ENCODE measurements at regions not wholly inside any gene's neighbourhood (a gene's known extent, or its start where the extent isn't known, plus 50 kb on each side); places are given as distances from the start of the nearest gene placed in this dataset.

DNA sequence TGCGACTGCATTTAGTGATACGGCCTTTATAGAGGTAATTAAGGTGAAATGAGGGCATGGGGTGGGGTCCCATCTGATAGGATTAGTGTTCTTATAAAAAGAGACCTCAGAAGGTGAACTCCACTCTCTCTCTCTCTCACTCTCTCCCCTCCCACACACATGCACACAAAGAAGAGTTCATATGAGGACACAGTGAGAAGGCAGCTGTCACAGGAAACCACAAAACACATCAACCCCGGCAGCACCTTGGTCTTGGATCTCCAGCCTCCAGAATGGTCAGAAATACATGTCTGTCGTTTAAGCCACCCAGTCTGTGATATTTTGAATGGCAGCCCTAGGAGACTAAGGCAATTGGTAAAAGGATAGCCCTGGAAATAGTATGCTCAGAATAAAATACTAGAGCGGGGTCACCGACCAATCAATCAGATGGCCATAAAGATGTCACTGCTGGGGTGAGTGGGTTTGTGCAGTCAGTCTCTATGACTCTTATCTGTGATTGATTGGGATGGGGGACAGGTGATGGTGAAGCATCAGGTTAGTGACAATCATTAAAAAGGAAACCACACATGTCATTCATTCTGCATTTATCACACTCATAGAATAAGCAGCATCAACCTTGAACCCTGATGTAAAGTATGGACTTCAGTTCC lies 118.9 kb upstream of the POU3F3 start:
- no peak for DNase-seq

DNA sequence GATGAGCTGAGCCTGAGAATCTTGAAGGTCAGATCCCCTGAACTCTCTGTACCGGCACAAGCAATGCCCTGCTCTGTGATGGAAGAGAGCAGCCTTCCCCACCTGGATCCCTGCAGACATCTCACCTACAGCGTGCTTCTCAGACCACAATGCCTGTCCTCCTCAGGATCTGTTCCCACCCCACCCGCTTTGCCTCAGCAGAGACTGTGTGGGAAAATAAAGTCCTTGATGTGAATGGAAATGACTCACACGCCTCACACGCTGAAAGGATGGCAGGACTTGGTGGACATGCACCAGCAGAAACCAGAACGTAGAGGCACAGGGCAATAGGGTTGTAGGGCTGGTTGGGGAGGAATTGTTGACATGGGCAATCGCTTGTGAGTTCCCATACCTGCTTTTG lies 117.9 kb upstream of the POU3F3 start:
- DNase-seq: no peak

GRCh38 chr2:104741860-104742259 lies 112.1 kb upstream of the POU3F3 start:
- DNase-seq: no peak

DNA sequence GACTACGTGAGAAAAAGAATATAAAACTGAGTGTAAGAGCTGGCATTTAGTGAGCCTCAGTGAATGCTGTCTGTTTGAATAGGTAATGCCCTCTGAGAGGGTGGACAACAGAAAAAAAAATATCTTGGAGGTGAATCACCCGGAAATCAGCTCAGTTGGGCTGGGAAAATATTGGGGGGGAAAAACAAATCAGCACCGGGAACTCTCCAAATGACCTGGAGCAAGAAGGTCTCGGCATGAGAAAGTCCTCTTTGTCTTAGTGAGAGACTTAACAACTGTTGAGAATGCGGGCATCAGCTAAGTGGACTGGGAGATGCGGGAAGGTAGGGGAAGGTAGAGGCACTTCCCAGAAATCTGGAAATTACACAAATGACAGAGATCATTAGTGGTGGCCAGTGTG lies 109.4 kb upstream of the POU3F3 start:
- DNase-seq: no peak

GRCh38 chr2:104745846-104746245 lies 108.1 kb upstream of the POU3F3 start:
- DNase-seq: no peak

DNA sequence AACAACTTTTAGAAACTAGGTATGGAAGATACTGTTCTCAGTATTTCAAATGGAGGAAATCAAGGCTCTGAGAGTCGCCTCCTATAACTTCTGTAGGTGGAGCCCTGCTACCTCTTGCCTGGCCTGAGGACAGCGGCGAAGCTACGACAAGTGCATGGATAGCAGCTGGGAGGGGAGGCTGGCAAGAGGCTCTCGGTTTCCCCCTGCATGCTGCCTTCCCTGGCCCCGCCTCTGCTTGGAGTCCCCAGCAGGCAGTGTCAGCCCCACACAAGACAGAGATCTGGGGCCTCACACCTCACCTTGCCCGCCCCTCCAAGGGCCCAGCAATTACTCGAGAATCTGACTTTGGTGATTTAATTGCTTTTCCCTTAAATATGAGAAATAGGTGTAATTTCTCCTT lies 107.6 kb upstream of the POU3F3 start:
- DNase-seq: no peak

DNA sequence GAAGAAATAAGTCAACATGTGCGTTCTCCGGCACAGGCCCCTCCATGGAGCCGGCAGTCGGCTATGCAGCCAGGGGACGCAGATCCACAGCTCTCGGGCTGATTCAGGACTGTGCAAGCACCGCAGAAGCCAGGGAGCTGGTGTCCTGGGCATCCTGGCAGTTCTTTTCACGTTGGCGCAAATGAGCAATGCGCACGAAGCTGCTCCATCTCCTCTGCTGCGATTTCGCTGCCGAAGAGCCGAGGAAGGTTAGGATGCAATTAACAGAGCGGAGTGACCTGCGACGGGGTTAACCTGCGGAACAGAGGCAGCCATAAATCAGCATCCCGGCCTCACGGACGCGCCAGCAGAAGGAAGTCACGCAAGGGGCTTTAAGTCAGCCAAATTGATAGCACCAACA lies 107.1 kb upstream of the POU3F3 start:
- DNase-seq: no peak

GRCh38 chr2:104749856-104750460 lies 104.0 kb upstream of the POU3F3 start:
- DNase-seq: no peak

DNA sequence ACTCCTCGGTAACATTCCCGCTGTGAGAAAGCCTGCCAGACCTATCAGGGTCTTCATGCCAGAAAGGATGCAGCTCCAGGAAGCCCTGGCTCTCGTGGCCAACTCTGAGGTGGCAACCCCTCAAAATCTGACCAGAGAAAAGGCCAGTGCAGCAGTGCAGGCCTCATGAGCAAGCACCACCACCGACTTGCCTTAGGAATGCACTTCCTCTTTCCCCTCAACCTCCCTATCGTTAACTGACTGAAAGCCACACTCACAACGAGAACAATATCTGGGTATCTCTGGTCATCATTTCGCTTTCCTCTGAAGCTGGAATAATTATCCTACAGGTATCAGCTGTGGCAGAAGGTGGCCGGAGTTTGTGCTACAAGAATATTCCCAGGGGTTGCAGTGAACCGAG lies 101.4 kb upstream of the POU3F3 start:
- no peak for DNase-seq

DNA sequence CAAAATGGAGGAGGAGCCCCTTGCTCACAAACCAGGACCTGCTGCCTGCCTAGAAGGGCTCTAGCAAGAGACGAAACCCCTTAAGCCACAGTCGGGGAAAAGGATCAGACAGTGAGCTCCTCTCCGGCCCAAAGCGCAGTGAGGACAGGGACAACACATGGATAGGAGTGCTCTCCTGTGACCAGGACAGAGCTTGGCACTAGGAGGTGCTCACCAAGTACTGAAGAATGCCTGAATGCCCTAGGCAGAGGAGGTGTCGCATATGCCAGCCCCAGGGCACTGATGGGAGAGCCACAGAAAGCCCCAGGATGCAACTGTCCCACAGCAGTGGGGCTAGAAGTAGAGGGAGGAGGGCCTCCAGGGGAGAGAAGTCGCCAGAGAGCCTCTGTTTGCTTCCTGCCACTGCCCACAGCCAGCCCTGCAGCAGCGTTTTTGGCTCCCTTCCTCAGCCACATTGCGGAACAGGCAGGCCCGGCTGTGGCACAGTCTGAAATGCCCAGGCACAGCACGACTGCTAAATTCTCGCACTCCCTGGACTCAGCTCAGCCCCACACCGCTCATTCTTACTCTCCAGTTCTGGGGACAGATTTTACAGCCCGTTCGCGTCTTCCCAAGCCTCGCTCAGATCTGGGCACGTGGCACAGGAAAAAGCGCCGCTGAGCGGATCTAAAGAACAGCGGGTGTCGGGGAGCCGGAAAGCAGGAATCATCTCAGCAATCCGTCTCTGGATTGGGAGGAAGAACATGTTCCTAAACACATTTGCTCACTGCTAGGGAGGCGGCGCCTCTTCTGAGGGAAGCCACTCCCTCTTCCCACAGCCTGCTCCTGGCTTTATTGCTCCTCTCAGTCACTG lies 98.7 kb upstream of the POU3F3 start:
- DNase-seq: no peak

- DNase-seq: no peak
Observed at GRCh38 chr2:104756118-104756517, 97.8 kb upstream of the POU3F3 start.

DNA sequence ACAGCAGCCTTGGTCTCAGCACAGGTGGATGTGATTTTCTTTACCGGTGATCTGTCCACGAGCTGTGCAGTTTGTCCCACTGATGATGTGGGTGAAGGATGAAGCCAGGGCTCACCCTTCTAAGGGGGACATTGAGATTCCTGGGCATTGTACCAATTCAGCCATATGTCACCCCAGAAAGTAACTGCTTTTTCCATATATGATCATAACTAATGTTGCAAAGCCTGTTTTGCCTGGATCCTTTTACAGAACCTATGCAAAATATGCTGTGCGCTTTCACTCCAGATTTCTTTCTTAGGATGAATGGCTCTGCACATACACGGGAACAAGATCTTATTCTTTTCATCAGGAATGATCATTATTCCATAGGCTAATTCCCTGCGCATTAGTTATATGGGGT lies 96.9 kb upstream of the POU3F3 start:
- DNase-seq: no peak

- DNase-seq: no peak
Observed at GRCh38 chr2:104758199-104758620, 95.7 kb upstream of the POU3F3 start.

DNA sequence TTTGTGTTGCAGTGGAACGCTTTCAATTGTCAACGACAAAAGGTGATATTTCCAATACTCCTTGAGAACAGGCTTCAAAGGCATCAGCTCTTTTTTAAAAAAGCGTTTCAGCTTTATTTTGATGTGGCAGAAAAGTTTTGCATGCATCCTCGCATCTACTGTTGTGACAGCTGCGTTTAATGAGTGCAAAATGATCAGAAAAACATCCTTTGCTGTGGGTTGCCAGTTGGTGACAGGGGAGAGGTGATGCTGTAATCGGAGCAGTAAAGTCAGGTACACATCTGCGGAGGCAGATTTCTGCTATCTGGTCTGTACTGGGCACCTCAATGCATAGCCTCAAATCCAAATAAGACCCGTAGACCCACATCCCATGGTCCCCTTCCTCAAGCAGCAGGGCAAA lies 91.9 kb upstream of the POU3F3 start:
- no peak for DNase-seq

DNA sequence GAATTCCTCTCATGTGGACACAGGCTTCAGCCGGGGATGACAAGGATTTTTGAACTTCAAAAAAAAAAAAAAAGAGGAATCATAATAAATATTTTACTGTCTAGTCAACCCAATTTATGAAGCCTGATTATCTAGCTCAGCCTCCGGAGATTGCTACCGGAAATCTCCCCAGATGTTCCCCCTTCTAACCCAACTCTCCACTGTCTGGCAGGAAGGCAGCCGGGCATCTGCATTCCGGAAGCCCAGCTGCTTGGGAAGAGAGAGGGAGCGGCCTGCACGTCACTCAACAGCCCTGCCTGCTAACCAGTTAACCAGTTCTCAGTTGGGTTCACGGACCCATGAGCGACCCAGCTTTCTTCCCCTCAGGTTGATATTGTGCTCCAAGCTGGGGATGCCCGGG lies 87.2 kb upstream of the POU3F3 start:
- DNase-seq: no peak

DNA sequence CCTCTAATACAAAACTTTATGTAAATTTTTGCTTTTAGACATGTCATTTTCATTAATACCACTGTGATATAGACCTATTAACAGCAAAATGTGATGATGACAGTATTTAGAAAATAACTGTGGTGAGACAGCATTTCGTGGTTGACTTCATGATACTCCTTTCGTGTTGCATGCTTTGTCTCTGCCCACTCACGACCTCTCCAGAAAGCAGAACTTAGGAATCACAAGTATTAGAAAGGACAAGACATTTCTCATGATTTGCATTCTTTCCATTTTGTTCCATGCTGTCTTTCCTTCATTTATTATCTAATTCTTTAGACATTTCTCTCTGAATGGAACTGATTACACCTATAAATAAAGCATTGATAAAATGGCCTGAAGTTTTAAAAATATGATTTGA lies 85.2 kb upstream of the POU3F3 start:
- DNase-seq: no peak

- no peak for DNase-seq
Observed at GRCh38 chr2:104769096-104769495, 84.8 kb upstream of the POU3F3 start.

- no peak for DNase-seq
Observed at GRCh38 chr2:104772996-104773395, 80.9 kb upstream of the POU3F3 start.

- DNase-seq: no peak
Observed at GRCh38 chr2:104774631-104775030, 79.3 kb upstream of the POU3F3 start.

GRCh38 chr2:104777721-104778120 lies 76.2 kb upstream of the POU3F3 start:
- no peak for DNase-seq

DNA sequence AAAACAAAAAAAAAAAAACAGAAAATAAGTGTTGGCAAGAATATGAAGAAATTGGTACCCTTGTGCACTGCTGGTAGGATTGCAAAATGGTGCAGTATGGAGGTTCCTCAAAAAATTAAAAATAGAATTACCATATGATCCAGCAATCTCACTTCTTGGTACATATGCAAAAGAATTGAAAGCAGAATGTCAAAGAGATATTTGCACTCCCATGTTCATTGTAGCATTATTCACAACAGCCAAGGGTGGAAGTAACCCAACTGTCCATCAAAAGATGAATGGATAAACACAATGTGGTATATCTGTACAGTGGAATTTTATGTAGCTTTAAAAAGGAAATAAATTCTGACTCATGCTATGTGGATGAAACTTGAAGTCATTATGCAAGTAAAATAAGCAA lies 72.8 kb upstream of the POU3F3 start:
- DNase-seq: no peak

GRCh38 chr2:104784264-104784663 lies 69.7 kb upstream of the POU3F3 start:
- DNase-seq: no peak

GRCh38 chr2:104786204-104786603 lies 67.7 kb upstream of the POU3F3 start:
- DNase-seq: no peak

- DNase-seq: no peak
Observed at GRCh38 chr2:104786821-104787220, 67.1 kb upstream of the POU3F3 start.

Measured in stimulated activated naive CD4-positive, alpha-beta T cell (primary cell).